ENCODE measurements at regions not wholly inside any gene's neighbourhood (a gene's known extent, or its start where the extent isn't known, plus 50 kb on each side); places are given as distances from the start of the nearest gene placed in this dataset.

DNA sequence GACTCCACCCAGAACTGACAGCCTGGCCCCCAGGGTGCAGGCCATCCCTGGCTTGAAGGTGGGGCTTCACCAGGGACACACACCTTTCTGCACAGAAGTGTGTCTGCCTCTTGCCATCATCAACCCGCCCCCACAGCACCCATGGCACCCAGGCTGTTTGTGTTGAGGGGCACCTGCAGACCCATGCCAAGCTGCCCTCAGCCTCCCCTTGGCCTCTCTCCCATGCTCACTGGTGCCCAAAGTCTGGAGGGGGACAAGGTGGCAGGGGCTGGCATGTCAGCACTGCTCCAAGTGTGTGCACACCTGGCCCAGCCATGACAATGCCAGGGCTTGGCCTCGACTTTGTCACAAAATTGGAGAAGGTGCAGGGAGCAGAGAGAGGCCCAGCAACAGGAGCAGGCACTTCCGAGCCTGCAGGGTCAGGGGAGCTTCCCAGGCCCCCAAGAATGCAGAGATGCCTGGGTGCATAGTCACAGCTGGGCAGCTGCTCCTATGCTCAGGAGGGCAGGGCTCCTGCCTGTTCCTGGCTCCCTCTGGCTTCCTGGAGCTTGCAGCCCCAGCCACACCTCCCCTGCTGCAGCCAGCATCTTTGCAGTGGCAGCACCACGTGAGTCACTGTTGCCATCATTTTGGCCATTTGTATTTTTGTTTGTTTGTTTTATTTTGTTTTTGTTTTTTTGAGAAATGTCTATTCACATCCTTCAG lies 280.6 kb upstream of the UBE2E3 start:
- TF ChIP-seq, protein P1, sequence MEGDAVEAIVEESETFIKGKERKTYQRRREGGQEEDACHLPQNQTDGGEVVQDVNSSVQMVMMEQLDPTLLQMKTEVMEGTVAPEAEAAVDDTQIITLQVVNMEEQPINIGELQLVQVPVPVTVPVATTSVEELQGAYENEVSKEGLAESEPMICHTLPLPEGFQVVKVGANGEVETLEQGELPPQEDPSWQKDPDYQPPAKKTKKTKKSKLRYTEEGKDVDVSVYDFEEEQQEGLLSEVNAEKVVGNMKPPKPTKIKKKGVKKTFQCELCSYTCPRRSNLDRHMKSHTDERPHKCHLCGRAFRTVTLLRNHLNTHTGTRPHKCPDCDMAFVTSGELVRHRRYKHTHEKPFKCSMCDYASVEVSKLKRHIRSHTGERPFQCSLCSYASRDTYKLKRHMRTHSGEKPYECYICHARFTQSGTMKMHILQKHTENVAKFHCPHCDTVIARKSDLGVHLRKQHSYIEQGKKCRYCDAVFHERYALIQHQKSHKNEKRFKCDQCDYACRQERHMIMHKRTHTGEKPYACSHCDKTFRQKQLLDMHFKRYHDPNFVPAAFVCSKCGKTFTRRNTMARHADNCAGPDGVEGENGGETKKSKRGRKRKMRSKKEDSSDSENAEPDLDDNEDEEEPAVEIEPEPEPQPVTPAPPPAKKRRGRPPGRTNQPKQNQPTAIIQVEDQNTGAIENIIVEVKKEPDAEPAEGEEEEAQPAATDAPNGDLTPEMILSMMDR (IDR thresholded peaks at IDR 0.05) = no peak
- TF ChIP-seq, protein P2, sequence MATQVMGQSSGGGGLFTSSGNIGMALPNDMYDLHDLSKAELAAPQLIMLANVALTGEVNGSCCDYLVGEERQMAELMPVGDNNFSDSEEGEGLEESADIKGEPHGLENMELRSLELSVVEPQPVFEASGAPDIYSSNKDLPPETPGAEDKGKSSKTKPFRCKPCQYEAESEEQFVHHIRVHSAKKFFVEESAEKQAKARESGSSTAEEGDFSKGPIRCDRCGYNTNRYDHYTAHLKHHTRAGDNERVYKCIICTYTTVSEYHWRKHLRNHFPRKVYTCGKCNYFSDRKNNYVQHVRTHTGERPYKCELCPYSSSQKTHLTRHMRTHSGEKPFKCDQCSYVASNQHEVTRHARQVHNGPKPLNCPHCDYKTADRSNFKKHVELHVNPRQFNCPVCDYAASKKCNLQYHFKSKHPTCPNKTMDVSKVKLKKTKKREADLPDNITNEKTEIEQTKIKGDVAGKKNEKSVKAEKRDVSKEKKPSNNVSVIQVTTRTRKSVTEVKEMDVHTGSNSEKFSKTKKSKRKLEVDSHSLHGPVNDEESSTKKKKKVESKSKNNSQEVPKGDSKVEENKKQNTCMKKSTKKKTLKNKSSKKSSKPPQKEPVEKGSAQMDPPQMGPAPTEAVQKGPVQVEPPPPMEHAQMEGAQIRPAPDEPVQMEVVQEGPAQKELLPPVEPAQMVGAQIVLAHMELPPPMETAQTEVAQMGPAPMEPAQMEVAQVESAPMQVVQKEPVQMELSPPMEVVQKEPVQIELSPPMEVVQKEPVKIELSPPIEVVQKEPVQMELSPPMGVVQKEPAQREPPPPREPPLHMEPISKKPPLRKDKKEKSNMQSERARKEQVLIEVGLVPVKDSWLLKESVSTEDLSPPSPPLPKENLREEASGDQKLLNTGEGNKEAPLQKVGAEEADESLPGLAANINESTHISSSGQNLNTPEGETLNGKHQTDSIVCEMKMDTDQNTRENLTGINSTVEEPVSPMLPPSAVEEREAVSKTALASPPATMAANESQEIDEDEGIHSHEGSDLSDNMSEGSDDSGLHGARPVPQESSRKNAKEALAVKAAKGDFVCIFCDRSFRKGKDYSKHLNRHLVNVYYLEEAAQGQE (IDR thresholded peaks at IDR 0.05; ENCODE audit: insufficient read depth in 1 of 2, low read depth in 2 of 2, low read length in 1 of 2) = no peak
